HEK293 (cell line): ENCODE measurements at regions not wholly inside any gene's neighbourhood (a gene's known extent, or its start where the extent isn't known, plus 50 kb on each side); places are given as distances from the start of the nearest gene placed in this dataset.

Source experiments
- CTCF ChIA-PET: fragments of 350-600 bp; formaldehyde crosslinking; extraction: SDS; loops from one replicate; lab custom pipeline; 2021; ENCODE audit warnings: antibody characterized with exemption; lab: Yijun Ruan, JAX
- POLR2A ChIA-PET: fragments of 300-600 bp; formaldehyde crosslinking; extraction: SDS; loops from one replicate; lab custom pipeline; 2020; ENCODE audit warnings: antibody characterized with exemption, inconsistent platforms; lab: Yijun Ruan, JAX
- H3K27ac ChIP-seq: fragments of 200-500 bp; sonication (Bioruptor generic); 2 replicates; pipeline ENCODE4 v1.5.1; 2014; ENCODE audit warnings: low read depth, low read length, control low read depth, inconsistent platforms; ENCODE audit errors: extremely low read depth
- H3K36me3 ChIP-seq, 2 experiments: fragments of 200-500 bp in 1 of 2; sonication (Bioruptor generic) in 1 of 2; 1 replicate in 1 of 2; 2 replicates in 1 of 2; pipeline ENCODE4 v1.5.1; 2014 to 2017; ENCODE audit warnings: inconsistent platforms in 2 of 2, low read length in 2 of 2; ENCODE audit not compliant: control insufficient read depth in 2 of 2, insufficient read depth in 1 of 2
- H3K4me1 ChIP-seq: fragments of 200-500 bp; sonication (Bioruptor generic); 2 replicates; pipeline ENCODE4 v1.5.1; 2014; ENCODE audit warnings: mild to moderate bottlenecking, low read length, inconsistent platforms; ENCODE audit not compliant: control insufficient read depth, insufficient read depth
- H3K4me3 ChIP-seq: 2 replicates; pipeline ENCODE4 v1.5.1; 2011; ENCODE audit warnings: low read depth, mild to moderate bottlenecking, control low read depth, low read length, moderate library complexity
- H3K9me3 ChIP-seq: fragments of 200-500 bp; sonication (Bioruptor generic); 2 replicates; pipeline ENCODE4 v1.5.1; 2014; ENCODE audit warnings: low read depth, low read length, inconsistent platforms; ENCODE audit not compliant: control insufficient read depth, insufficient read depth
- BCL11B ChIP-seq: fragments of 450-650 bp; formaldehyde crosslinking; IDR thresholded peaks from 2 replicates; pipeline ENCODE4 v1.5.1; 2016; ENCODE audit warnings: low read depth, missing biosample characterization, missing genetic modification characterization
- GLIS1 ChIP-seq: fragments of 450-650 bp; formaldehyde crosslinking; IDR thresholded peaks from 2 replicates; pipeline ENCODE4 v1.5.1; 2016; ENCODE audit warnings: missing biosample characterization, missing genetic modification characterization
- HOXA7 ChIP-seq: sonication (generic); formaldehyde crosslinking; IDR thresholded peaks from 2 replicates; pipeline ENCODE4 v1.8.1; 2022; ENCODE audit warnings: missing genetic modification reagents, borderline replicate concordance
- HOXD13 ChIP-seq: sonication (generic); formaldehyde crosslinking; IDR thresholded peaks from 2 replicates; pipeline ENCODE4 v1.8.0; 2022; ENCODE audit warnings: missing genetic modification reagents, borderline replicate concordance
- KLF16 ChIP-seq: fragments of 450-650 bp; formaldehyde crosslinking; IDR thresholded peaks from 2 replicates; pipeline ENCODE4 v1.5.1; 2017; ENCODE audit warnings: missing biosample characterization, missing genetic modification characterization
- MYNN ChIP-seq: fragments of 450-650 bp; formaldehyde crosslinking; IDR thresholded peaks from 2 replicates; pipeline ENCODE4 v1.5.1; 2016; ENCODE audit warnings: missing biosample characterization, missing genetic modification characterization, borderline replicate concordance
- MZF1 ChIP-seq: fragments of 450-650 bp; formaldehyde crosslinking; IDR thresholded peaks from 2 replicates; pipeline ENCODE4 v1.5.1; 2017; ENCODE audit warnings: missing biosample characterization, missing genetic modification characterization, borderline replicate concordance
- PRDM1 ChIP-seq: fragments of 450-650 bp; formaldehyde crosslinking; IDR thresholded peaks from 2 replicates; pipeline ENCODE4; 2016; ENCODE audit warnings: missing biosample characterization, missing genetic modification characterization
- SALL2 ChIP-seq: fragments of 450-650 bp; formaldehyde crosslinking; IDR thresholded peaks from 2 replicates; pipeline ENCODE4 v1.5.0; 2017; ENCODE audit warnings: missing biosample characterization, mild to moderate bottlenecking, missing genetic modification characterization, borderline replicate concordance
- TCF7L2 ChIP-seq: IDR thresholded peaks from 2 replicates; pipeline ENCODE4 v1.6.1; 2011; ENCODE audit warnings: low read depth, mild to moderate bottlenecking, inconsistent platforms, low read length, moderate library complexity, borderline replicate concordance
- ZBTB20 ChIP-seq: fragments of 450-650 bp; formaldehyde crosslinking; IDR thresholded peaks from 2 replicates; pipeline ENCODE4 v1.5.1; 2016; ENCODE audit warnings: missing biosample characterization, missing genetic modification characterization
- ZBTB48 ChIP-seq: fragments of 450-650 bp; formaldehyde crosslinking; IDR thresholded peaks from 2 replicates; pipeline ENCODE4 v1.5.1; 2016; ENCODE audit warnings: missing biosample characterization, missing genetic modification characterization
- ZEB2 ChIP-seq: fragments of 450-650 bp; formaldehyde crosslinking; IDR thresholded peaks from 2 replicates; pipeline ENCODE4 v1.5.1; 2016; ENCODE audit warnings: missing biosample characterization, missing genetic modification characterization
- ZFP41 ChIP-seq: fragments of 450-650 bp; formaldehyde crosslinking; IDR thresholded peaks from 2 replicates; pipeline ENCODE4 v1.5.1; 2016; ENCODE audit warnings: missing biosample characterization, missing genetic modification characterization, borderline replicate concordance
- ZNF121 ChIP-seq: fragments of 450-650 bp; formaldehyde crosslinking; IDR thresholded peaks from 2 replicates; pipeline ENCODE4 v1.5.1; 2016; ENCODE audit warnings: missing biosample characterization, missing genetic modification characterization
- ZNF132 ChIP-seq: fragments of 450-650 bp; formaldehyde crosslinking; IDR thresholded peaks from 2 replicates; pipeline ENCODE4 v1.5.1; 2017; ENCODE audit warnings: missing biosample characterization, missing genetic modification characterization, borderline replicate concordance
- ZNF148 ChIP-seq: fragments of 450-650 bp; formaldehyde crosslinking; IDR thresholded peaks from 2 replicates; pipeline ENCODE4 v1.5.0; 2017; ENCODE audit warnings: missing biosample characterization, missing genetic modification characterization, borderline replicate concordance
- ZNF23 ChIP-seq: fragments of 450-650 bp; formaldehyde crosslinking; IDR thresholded peaks from 2 replicates; pipeline ENCODE4 v1.5.1; 2016; ENCODE audit warnings: missing biosample characterization, missing genetic modification characterization, borderline replicate concordance
- ZNF362 ChIP-seq: fragments of 450-650 bp; formaldehyde crosslinking; IDR thresholded peaks from 2 replicates; pipeline ENCODE4 v1.5.1; 2016; ENCODE audit warnings: missing biosample characterization, missing genetic modification characterization
- ZNF394 ChIP-seq: fragments of 450-650 bp; formaldehyde crosslinking; IDR thresholded peaks from 2 replicates; pipeline ENCODE4 v1.5.1; 2016; ENCODE audit warnings: missing biosample characterization, missing genetic modification characterization, mild to moderate bottlenecking, moderate library complexity, borderline replicate concordance
- ZNF404 ChIP-seq: fragments of 450-650 bp; formaldehyde crosslinking; IDR thresholded peaks from 2 replicates; pipeline ENCODE4 v1.5.1; 2017; ENCODE audit warnings: missing biosample characterization, missing genetic modification characterization
- ZNF433 ChIP-seq: fragments of 450-650 bp; formaldehyde crosslinking; IDR thresholded peaks from 2 replicates; pipeline ENCODE4 v1.5.1; 2016; ENCODE audit warnings: missing biosample characterization, missing genetic modification characterization, low read depth
- ZNF514 ChIP-seq: fragments of 450-650 bp; formaldehyde crosslinking; IDR thresholded peaks from 2 replicates; pipeline ENCODE4 v1.5.1; 2016; ENCODE audit warnings: missing biosample characterization, missing genetic modification characterization
- ZNF624 ChIP-seq: fragments of 450-650 bp; formaldehyde crosslinking; IDR thresholded peaks from 2 replicates; pipeline ENCODE4 v1.5.1; 2017; ENCODE audit warnings: missing biosample characterization, missing genetic modification characterization
- ZNF629 ChIP-seq: fragments of 450-650 bp; formaldehyde crosslinking; IDR thresholded peaks from 2 replicates; pipeline ENCODE4 v1.5.1; 2017; ENCODE audit warnings: missing biosample characterization, missing genetic modification characterization
- ZNF692 ChIP-seq: fragments of 450-650 bp; formaldehyde crosslinking; IDR thresholded peaks from 2 replicates; pipeline ENCODE4 v1.5.1; 2016; ENCODE audit warnings: missing biosample characterization, missing genetic modification characterization
- ZNF776 ChIP-seq: fragments of 450-650 bp; formaldehyde crosslinking; IDR thresholded peaks from 2 replicates; pipeline ENCODE4 v1.5.0; 2017; ENCODE audit warnings: missing biosample characterization, missing genetic modification characterization, borderline replicate concordance

GRCh38 chr1:193606035-193606434, 419.6 kb upstream of the B3GALT2 start:
- H3K4me1 ChIP-seq = no peaks in the 10 kb centered on the region
- no peak for TF ChIP-seq GLIS1 (tag by site-specific recombination)
- no peak for TF ChIP-seq HOXA7 (CRISPR knock-in tag)
- no peak for TF ChIP-seq SALL2 (tag by site-specific recombination)
- no peak for TF ChIP-seq HOXD13 (CRISPR knock-in tag)
- TF ChIP-seq, all 188 proteins: peak for 0
- ChIA-PET CTCF (no interaction called here), POLR2A (no interaction called here)
- no peaks in the 10 kb centered on the region for H3K36me3 ChIP-seq
- H3K9me3 ChIP-seq = no peaks in the 10 kb centered on the region
- H3K4me3 ChIP-seq = no peak overlapping the region
- H3K27ac ChIP-seq = no peak overlapping the region

- Histone ChIP-seq H3K9me3 (no peaks in the 10 kb centered on the region), H3K4me1 (no peaks in the 10 kb centered on the region), H3K4me3 (no peak overlapping the region), H3K27ac (no peak overlapping the region), H3K36me3 (no peaks in the 10 kb centered on the region)
- POLR2A ChIA-PET = no interaction called here
- CTCF ChIA-PET = no interaction called here
- no peak for TF ChIP-seq ZNF692 (tag by site-specific recombination)
- no peak for TF ChIP-seq ZNF404 (tag by site-specific recombination)
- no peak for TF ChIP-seq ZNF433 (tag by site-specific recombination)
- TF ChIP-seq KLF16 (tag by site-specific recombination) = no peak
- TF ChIP-seq ZFP41 (tag by site-specific recombination) = no peak
- TF ChIP-seq ZNF776 (tag by site-specific recombination) = no peak
- no peak for TF ChIP-seq ZBTB20 (tag by site-specific recombination)
Observed at GRCh38 chr1:193602705-193603104, 416.3 kb upstream of the B3GALT2 start.

- H3K9me3 ChIP-seq = no peaks in the 10 kb centered on the region
- H3K27ac ChIP-seq = no peak overlapping the region
- CTCF ChIA-PET = no interaction called here
- POLR2A ChIA-PET = no interaction called here
- no peaks in the 10 kb centered on the region for H3K4me1 ChIP-seq
- H3K4me3 ChIP-seq = no peak overlapping the region
- no peaks in the 10 kb centered on the region for H3K36me3 ChIP-seq
- TF ChIP-seq MZF1 = no peak
- TF ChIP-seq ZEB2 (tag by site-specific recombination) = no peak
- TF ChIP-seq TCF7L2 = no peak
- no peak for TF ChIP-seq ZNF148 (tag by site-specific recombination)
- no peak for TF ChIP-seq ZNF629 (tag by site-specific recombination)
- no peak for TF ChIP-seq ZNF394
- no peak for TF ChIP-seq ZNF624
- TF ChIP-seq ZNF362 (tag by site-specific recombination) = no peak
- no peak for TF ChIP-seq PRDM1 (tag by site-specific recombination)
- TF ChIP-seq ZNF132 (tag by site-specific recombination) = no peak
- no peak for TF ChIP-seq BCL11B (tag by site-specific recombination)
- no peak for TF ChIP-seq ZNF23
- TF ChIP-seq ZBTB48 = no peak
- no peak for TF ChIP-seq ZNF121
- TF ChIP-seq ZNF514 (tag by site-specific recombination) = no peak
- TF ChIP-seq HOXD13 (CRISPR knock-in tag) = no peak
- no peak for TF ChIP-seq MYNN (tag by site-specific recombination)
Observed at GRCh38 chr1:193593147-193593885, 406.9 kb upstream of the B3GALT2 start.
